A549 (cell line): ENCODE measurements at regions not wholly inside any gene's neighbourhood (a gene's known extent, or its start where the extent isn't known, plus 50 kb on each side); places are given as distances from the start of the nearest gene placed in this dataset.
A peak's percentile ranks its signal among the peaks of the same experiment; 100 is the strongest.

Experiments used
- ATAC-seq, 2 experiments: fragments of 200-7000 bp in 1 of 2; fragments of >200 bp in 1 of 2; cut with Nextera tagmentation in 1 of 2; cut with Tn5 transposase in 1 of 2; 3 replicates each; pipeline versions ENCODE4 v1.8.0 to v1.9.1; 2018 to 2020; ENCODE audit warnings: mild to moderate bottlenecking in 1 of 2, moderate library complexity in 1 of 2
- CTCF ChIA-PET: fragments of 300-600 bp; sonication (Branson Sonifier 250); formaldehyde crosslinking; extraction: SDS; loops from one replicate; lab custom pipeline; 2021; ENCODE audit warnings: antibody characterized with exemption, inconsistent platforms; lab: Yijun Ruan, JAX
- POLR2A ChIA-PET: fragments of 350-600 bp; formaldehyde crosslinking; extraction: SDS; loops from one replicate; lab custom pipeline; 2021; ENCODE audit warnings: antibody characterized with exemption, inconsistent platforms; lab: Yijun Ruan, JAX
- DNase-seq, 2 experiments: peaks; one replicate each; pipeline versions ENCODE4 v3.0.0 to v3.0.0-alpha.2; 2011 to 2016; ENCODE audit warnings: low read depth in 1 of 2, low spot score in 1 of 2
- FAIRE-seq: peaks from 2 replicates; lab custom pipeline; 2011; peaks lifted over from hg19 to GRCh38; lab: Jason Lieb, UNC
- H3K27ac ChIP-seq, 2 experiments: fragments of >200 bp; sonication (Bioruptor Twin); formaldehyde crosslinking; 3 replicates each; pipeline ENCODE4 v1.5.1; 2016 to 2017
- H3K4me1 ChIP-seq: fragments of >200 bp; sonication (Bioruptor Twin); formaldehyde crosslinking; 3 replicates; pipeline ENCODE4 v1.6.1; 2016
- H3K4me2 ChIP-seq: fragments of >200 bp; sonication (Bioruptor Twin); formaldehyde crosslinking; 3 replicates; pipeline ENCODE4 v1.6.1; 2016
- H3K4me3 ChIP-seq: fragments of >200 bp; sonication (Bioruptor Twin); formaldehyde crosslinking; 3 replicates; pipeline ENCODE4 v1.5.1; 2016
- H3K9me3 ChIP-seq: fragments of >200 bp; sonication (Bioruptor Twin); formaldehyde crosslinking; 3 replicates; pipeline ENCODE4 v1.6.1; 2016
- EHF ChIP-seq: fragments of 250-450 bp; sonication (Bioruptor Pico); IDR thresholded peaks from 2 replicates; pipeline ENCODE4 v1.5.0; 2020; ENCODE audit warnings: mild to moderate bottlenecking
- EHMT2 ChIP-seq: fragments of 200-600 bp; sonication (generic); IDR thresholded peaks from 2 replicates; pipeline ENCODE4 v1.6.1; 2016; ENCODE audit warnings: antibody characterized with exemption, low read depth, mild to moderate bottlenecking, moderate library complexity
- FOSB ChIP-seq: fragments of 250-450 bp; sonication (Bioruptor Pico); IDR thresholded peaks from 2 replicates; pipeline ENCODE4 v1.5.0; 2020; ENCODE audit warnings: mild to moderate bottlenecking, moderate library complexity
- HOXA7 ChIP-seq: fragments of 250-450 bp; sonication (Bioruptor Pico); IDR thresholded peaks from 2 replicates; pipeline ENCODE4 v1.5.0; 2020; ENCODE audit warnings: mild to moderate bottlenecking, moderate library complexity
- JUNB ChIP-seq: fragments of >200 bp; sonication (Bioruptor Twin); formaldehyde crosslinking; IDR thresholded peaks from 2 replicates; pipeline ENCODE4 v1.6.1; 2016
- KDM1A ChIP-seq: fragments of 200-600 bp; sonication (generic); IDR thresholded peaks from 2 replicates; pipeline ENCODE4 v1.6.1; 2016; ENCODE audit warnings: low read depth, mild to moderate bottlenecking
- MAFK ChIP-seq: fragments of 450-650 bp; IDR thresholded peaks from 2 replicates; pipeline ENCODE4 v1.6.1; 2014; ENCODE audit not compliant: partially characterized antibody
- MYC ChIP-seq: IDR thresholded peaks from 2 replicates; pipeline ENCODE4 v1.6.1; 2012; ENCODE audit warnings: mild to moderate bottlenecking, inconsistent platforms, low read length, improper control_type of control experiment, borderline replicate concordance
- NPAS2 ChIP-seq: fragments of 250-450 bp; sonication (Bioruptor Pico); IDR thresholded peaks from 2 replicates; pipeline ENCODE4 v1.8.0; 2022; ENCODE audit warnings: mild to moderate bottlenecking, moderate library complexity, borderline replicate concordance
- PHF8 ChIP-seq: fragments of 200-600 bp; sonication (generic); IDR thresholded peaks from 2 replicates; pipeline ENCODE4 v1.6.1; 2016; ENCODE audit warnings: low read depth, mild to moderate bottlenecking, antibody characterized with exemption, moderate library complexity, borderline replicate concordance
- TP53 ChIP-seq: fragments of 250-450 bp; sonication (Bioruptor Pico); IDR thresholded peaks from 2 replicates; pipeline ENCODE4 v1.5.0; 2021; ENCODE audit warnings: mild to moderate bottlenecking, moderate library complexity
- ZC3H11A ChIP-seq: fragments of 450-650 bp; IDR thresholded peaks from 2 replicates; pipeline ENCODE4 v1.6.1; 2014; ENCODE audit warnings: antibody characterized with exemption, mild to moderate bottlenecking
- ZSCAN20 ChIP-seq: fragments of 250-450 bp; sonication (Bioruptor Pico); IDR thresholded peaks from 2 replicates; pipeline ENCODE4 v1.8.0; 2022; ENCODE audit warnings: mild to moderate bottlenecking, moderate library complexity
- WGBS: methylation state at CpG from one replicate; pipeline ENCODE4 v1.1.6; 2017; ENCODE audit errors: missing lambda C conversion rate; 5-methylcytosine and 5-hydroxymethylcytosine counted together
- TF ChIP-seq, protein P1 (sequence below): IDR thresholded peaks from 2 replicates; pipeline ENCODE4 v1.6.1; 2012; ENCODE audit warnings: low read depth, borderline replicate concordance
- TF ChIP-seq, protein P2 (sequence below): fragments of >200 bp; sonication (Bioruptor Twin); formaldehyde crosslinking; IDR thresholded peaks from 2 replicates; pipeline ENCODE4 v1.6.1; 2016
- TF ChIP-seq, protein P3 (sequence below): fragments of 200-600 bp; sonication (generic); IDR thresholded peaks from 2 replicates; pipeline ENCODE4 v1.6.1; 2016; ENCODE audit warnings: antibody characterized with exemption, mild to moderate bottlenecking, moderate library complexity
- TF ChIP-seq, protein P4 (sequence below): fragments of 150-350 bp; IDR thresholded peaks from 2 replicates; pipeline ENCODE4 v1.6.1; 2014; ENCODE audit warnings: low read depth, mild to moderate bottlenecking, low read length
- TF ChIP-seq, protein P5 (sequence below): fragments of 450-650 bp; IDR thresholded peaks from 2 replicates; pipeline ENCODE4 v1.6.1; 2014; ENCODE audit warnings: antibody characterized with exemption

DNA sequence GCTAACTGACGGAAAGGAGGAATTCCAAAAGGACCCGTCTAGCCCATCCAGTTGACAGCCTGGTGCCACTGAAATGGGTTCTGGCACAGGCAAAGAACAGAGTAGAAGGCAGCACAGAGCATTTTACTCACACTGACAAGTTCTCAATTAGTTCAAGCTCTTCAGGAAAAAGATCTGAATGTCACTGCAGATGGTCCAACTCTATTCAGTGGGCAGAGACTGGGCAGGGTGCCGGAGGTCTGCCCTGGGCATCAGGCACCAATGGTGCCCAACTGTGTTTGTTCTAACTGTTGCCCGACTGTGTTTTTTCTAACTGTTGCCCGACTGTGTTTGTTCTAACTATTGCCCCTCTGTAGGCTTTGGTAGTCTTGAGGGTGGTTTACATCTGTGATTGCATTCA is 151.8 kb downstream of the SLC24A2 start:
- ATAC-seq (no peak), DNase-seq (no peak), FAIRE-seq (no peak)
- no peak overlapping the region for H3K4me2 ChIP-seq
- ChIA-PET CTCF (no interaction called here), POLR2A (no interaction called here)
- H3K4me3 ChIP-seq = no peak overlapping the region
- TF ChIP-seq JUNB = no peak
- TF ChIP-seq, protein P1, sequence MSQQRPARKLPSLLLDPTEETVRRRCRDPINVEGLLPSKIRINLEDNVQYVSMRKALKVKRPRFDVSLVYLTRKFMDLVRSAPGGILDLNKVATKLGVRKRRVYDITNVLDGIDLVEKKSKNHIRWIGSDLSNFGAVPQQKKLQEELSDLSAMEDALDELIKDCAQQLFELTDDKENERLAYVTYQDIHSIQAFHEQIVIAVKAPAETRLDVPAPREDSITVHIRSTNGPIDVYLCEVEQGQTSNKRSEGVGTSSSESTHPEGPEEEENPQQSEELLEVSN = no peak
- TF ChIP-seq KDM1A = no peak
- TF ChIP-seq EHF (CRISPR knock-in tag) = no peak
- TF ChIP-seq, protein P2, sequence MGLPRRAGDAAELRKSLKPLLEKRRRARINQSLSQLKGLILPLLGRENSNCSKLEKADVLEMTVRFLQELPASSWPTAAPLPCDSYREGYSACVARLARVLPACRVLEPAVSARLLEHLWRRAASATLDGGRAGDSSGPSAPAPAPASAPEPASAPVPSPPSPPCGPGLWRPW = no peak
- TF ChIP-seq NPAS2 (CRISPR knock-in tag) = no peak
- TF ChIP-seq FOSB (CRISPR knock-in tag) = no peak
- no peak for TF ChIP-seq PHF8
- TF ChIP-seq ZSCAN20 (CRISPR knock-in tag) = no peak
- no peak for TF ChIP-seq TP53 (CRISPR knock-in tag)
- no peak for TF ChIP-seq HOXA7 (CRISPR knock-in tag)
- no peak for TF ChIP-seq MYC
- TF ChIP-seq MAFK = no peak
- TF ChIP-seq, protein P3, sequence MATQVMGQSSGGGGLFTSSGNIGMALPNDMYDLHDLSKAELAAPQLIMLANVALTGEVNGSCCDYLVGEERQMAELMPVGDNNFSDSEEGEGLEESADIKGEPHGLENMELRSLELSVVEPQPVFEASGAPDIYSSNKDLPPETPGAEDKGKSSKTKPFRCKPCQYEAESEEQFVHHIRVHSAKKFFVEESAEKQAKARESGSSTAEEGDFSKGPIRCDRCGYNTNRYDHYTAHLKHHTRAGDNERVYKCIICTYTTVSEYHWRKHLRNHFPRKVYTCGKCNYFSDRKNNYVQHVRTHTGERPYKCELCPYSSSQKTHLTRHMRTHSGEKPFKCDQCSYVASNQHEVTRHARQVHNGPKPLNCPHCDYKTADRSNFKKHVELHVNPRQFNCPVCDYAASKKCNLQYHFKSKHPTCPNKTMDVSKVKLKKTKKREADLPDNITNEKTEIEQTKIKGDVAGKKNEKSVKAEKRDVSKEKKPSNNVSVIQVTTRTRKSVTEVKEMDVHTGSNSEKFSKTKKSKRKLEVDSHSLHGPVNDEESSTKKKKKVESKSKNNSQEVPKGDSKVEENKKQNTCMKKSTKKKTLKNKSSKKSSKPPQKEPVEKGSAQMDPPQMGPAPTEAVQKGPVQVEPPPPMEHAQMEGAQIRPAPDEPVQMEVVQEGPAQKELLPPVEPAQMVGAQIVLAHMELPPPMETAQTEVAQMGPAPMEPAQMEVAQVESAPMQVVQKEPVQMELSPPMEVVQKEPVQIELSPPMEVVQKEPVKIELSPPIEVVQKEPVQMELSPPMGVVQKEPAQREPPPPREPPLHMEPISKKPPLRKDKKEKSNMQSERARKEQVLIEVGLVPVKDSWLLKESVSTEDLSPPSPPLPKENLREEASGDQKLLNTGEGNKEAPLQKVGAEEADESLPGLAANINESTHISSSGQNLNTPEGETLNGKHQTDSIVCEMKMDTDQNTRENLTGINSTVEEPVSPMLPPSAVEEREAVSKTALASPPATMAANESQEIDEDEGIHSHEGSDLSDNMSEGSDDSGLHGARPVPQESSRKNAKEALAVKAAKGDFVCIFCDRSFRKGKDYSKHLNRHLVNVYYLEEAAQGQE = no peak
- TF ChIP-seq ZC3H11A = no peak
- TF ChIP-seq, protein P4, sequence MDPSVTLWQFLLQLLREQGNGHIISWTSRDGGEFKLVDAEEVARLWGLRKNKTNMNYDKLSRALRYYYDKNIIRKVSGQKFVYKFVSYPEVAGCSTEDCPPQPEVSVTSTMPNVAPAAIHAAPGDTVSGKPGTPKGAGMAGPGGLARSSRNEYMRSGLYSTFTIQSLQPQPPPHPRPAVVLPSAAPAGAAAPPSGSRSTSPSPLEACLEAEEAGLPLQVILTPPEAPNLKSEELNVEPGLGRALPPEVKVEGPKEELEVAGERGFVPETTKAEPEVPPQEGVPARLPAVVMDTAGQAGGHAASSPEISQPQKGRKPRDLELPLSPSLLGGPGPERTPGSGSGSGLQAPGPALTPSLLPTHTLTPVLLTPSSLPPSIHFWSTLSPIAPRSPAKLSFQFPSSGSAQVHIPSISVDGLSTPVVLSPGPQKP = no peak
- no peak for TF ChIP-seq EHMT2
- no peaks in the 10 kb centered on the region for H3K4me1 ChIP-seq
- H3K27ac ChIP-seq = no peak overlapping the region
- H3K9me3 ChIP-seq = no peaks in the 10 kb centered on the region
- 10% methylated on average over 5 of the region's 5 CpGs for WGBS

DNA sequence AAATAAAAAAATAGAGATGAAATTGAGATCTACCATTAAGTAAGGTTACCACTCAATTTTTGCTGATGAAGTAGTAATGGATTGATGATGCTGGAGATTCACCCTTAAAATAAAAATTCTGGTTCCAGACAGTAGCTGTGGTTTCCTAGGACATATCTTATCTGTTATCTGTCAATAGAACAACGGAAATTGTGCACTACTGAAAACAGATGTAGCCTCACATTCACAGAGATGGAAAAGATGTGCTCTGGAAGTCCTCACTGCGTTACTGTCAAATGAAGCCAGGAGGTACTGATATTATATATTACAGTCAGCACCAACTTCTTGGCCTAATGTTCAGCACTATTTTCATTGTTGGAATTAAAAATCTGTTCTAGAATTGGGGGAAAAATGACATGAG is 154.0 kb downstream of the SLC24A2 start:
- H3K4me2 ChIP-seq = no peak overlapping the region
- POLR2A ChIA-PET = no interaction called here
- FAIRE-seq = no peak
- H3K27ac ChIP-seq = no peak overlapping the region
- H3K9me3 ChIP-seq = no peaks in the 10 kb centered on the region
- CTCF ChIA-PET = no interaction called here
- H3K4me1 ChIP-seq = no peaks in the 10 kb centered on the region
- TF ChIP-seq, protein P5, sequence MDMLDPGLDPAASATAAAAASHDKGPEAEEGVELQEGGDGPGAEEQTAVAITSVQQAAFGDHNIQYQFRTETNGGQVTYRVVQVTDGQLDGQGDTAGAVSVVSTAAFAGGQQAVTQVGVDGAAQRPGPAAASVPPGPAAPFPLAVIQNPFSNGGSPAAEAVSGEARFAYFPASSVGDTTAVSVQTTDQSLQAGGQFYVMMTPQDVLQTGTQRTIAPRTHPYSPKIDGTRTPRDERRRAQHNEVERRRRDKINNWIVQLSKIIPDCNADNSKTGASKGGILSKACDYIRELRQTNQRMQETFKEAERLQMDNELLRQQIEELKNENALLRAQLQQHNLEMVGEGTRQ = no peak
- TF ChIP-seq NPAS2 (CRISPR knock-in tag) (no peak), MAFK (peak; percentile 28)
- no peak overlapping the region for H3K4me3 ChIP-seq
- no peak for DNase-seq
- ATAC-seq = no peak
- WGBS = 5% methylated on average over 2 of the region's 2 CpGs
